ENCODE measurements at regions not wholly inside any gene's neighbourhood (a gene's known extent, or its start where the extent isn't known, plus 50 kb on each side); places are given as distances from the start of the nearest gene placed in this dataset.

DNA sequence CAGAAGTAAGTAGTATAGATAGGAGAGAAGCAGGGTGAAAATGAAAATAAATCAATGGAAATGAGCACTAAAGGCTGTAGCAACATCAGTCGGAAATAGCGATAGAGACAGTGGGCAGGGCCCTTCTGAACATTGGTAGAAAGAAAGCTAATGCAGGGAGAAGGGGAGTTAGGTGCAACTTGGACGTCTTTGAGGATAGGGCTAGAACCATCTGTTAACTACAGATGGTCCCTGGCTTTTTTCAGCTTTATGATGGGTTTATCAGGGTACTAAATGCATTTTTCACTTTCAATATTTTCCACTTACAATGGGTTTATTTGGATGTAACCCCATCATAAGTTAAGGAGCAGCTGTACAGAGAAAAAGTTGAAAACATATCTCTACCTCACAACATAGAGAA is 72.8 kb upstream of the CNR1 start:
- DNase-seq (ENCODE audit: low read depth in 1 of 2, low spot score in 1 of 2), result no peak
- Histone ChIP-seq H3K27me3 (ENCODE audit: insufficient read depth, poor library complexity, severe bottlenecking) (no peaks in the 10 kb centered on the region), H3K4me3 (replicated peaks; ENCODE audit: insufficient read depth, low read length) (no peak overlapping the region), H3K27ac (replicated peaks) (no peak overlapping the region)
- TF ChIP-seq, protein P1, sequence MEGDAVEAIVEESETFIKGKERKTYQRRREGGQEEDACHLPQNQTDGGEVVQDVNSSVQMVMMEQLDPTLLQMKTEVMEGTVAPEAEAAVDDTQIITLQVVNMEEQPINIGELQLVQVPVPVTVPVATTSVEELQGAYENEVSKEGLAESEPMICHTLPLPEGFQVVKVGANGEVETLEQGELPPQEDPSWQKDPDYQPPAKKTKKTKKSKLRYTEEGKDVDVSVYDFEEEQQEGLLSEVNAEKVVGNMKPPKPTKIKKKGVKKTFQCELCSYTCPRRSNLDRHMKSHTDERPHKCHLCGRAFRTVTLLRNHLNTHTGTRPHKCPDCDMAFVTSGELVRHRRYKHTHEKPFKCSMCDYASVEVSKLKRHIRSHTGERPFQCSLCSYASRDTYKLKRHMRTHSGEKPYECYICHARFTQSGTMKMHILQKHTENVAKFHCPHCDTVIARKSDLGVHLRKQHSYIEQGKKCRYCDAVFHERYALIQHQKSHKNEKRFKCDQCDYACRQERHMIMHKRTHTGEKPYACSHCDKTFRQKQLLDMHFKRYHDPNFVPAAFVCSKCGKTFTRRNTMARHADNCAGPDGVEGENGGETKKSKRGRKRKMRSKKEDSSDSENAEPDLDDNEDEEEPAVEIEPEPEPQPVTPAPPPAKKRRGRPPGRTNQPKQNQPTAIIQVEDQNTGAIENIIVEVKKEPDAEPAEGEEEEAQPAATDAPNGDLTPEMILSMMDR (IDR thresholded peaks at IDR 0.05; ENCODE audit: insufficient read depth, low read length), result no peak
- TF ChIP-seq, protein P2, sequence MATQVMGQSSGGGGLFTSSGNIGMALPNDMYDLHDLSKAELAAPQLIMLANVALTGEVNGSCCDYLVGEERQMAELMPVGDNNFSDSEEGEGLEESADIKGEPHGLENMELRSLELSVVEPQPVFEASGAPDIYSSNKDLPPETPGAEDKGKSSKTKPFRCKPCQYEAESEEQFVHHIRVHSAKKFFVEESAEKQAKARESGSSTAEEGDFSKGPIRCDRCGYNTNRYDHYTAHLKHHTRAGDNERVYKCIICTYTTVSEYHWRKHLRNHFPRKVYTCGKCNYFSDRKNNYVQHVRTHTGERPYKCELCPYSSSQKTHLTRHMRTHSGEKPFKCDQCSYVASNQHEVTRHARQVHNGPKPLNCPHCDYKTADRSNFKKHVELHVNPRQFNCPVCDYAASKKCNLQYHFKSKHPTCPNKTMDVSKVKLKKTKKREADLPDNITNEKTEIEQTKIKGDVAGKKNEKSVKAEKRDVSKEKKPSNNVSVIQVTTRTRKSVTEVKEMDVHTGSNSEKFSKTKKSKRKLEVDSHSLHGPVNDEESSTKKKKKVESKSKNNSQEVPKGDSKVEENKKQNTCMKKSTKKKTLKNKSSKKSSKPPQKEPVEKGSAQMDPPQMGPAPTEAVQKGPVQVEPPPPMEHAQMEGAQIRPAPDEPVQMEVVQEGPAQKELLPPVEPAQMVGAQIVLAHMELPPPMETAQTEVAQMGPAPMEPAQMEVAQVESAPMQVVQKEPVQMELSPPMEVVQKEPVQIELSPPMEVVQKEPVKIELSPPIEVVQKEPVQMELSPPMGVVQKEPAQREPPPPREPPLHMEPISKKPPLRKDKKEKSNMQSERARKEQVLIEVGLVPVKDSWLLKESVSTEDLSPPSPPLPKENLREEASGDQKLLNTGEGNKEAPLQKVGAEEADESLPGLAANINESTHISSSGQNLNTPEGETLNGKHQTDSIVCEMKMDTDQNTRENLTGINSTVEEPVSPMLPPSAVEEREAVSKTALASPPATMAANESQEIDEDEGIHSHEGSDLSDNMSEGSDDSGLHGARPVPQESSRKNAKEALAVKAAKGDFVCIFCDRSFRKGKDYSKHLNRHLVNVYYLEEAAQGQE (IDR thresholded peaks at IDR 0.05; ENCODE audit: insufficient replicate concordance, low read depth), result no peak
- TF ChIP-seq POLR2AphosphoS5 (IDR thresholded peaks at IDR 0.05; ENCODE audit: low read depth), result no peak
- TF ChIP-seq GABPA (IDR thresholded peaks at IDR 0.05; ENCODE audit: low read depth), result no peak
- TF ChIP-seq SPI1 (IDR thresholded peaks at IDR 0.05; ENCODE audit: borderline replicate concordance, low read depth), result no peak

DNA sequence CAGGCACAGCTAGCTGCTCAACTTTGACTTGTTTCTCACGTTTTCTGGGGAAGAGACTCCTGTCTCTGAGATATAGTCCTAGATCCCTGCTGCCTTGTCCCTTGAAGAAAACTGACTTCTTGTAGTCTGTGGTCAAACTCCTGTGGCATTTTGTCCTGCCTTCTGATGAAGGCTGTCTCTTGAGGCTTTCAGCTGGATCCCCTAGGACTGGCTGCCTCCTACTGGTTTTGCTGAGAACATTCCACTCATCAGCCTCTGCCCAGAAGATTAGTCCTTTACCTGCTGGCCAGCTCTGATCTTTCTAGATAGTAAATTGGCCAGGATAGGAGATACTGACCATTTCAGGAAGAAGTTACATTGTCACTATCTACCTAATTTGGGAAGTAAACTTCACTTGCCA is 71.9 kb upstream of the CNR1 start:
- TF ChIP-seq, protein P2 (IDR thresholded peaks at IDR 0.05; ENCODE audit: insufficient replicate concordance, low read depth), result no peak
- TF ChIP-seq POLR2AphosphoS5 (IDR thresholded peaks at IDR 0.05; ENCODE audit: low read depth) (no peak), SPI1 (IDR thresholded peaks at IDR 0.05; ENCODE audit: borderline replicate concordance, low read depth) (no peak), GABPA (IDR thresholded peaks at IDR 0.05; ENCODE audit: low read depth) (no peak)
- TF ChIP-seq, protein P1 (IDR thresholded peaks at IDR 0.05; ENCODE audit: insufficient read depth, low read length), result no peak
- peak in 1 of 2 experiments; percentile 23 for DNase-seq (ENCODE audit: low read depth in 1 of 2, low spot score in 1 of 2)
- Histone ChIP-seq H3K27me3 (ENCODE audit: insufficient read depth, poor library complexity, severe bottlenecking) (no peaks in the 10 kb centered on the region), H3K27ac (replicated peaks) (no peak overlapping the region), H3K4me3 (replicated peaks; ENCODE audit: insufficient read depth, low read length) (no peak overlapping the region)

DNA sequence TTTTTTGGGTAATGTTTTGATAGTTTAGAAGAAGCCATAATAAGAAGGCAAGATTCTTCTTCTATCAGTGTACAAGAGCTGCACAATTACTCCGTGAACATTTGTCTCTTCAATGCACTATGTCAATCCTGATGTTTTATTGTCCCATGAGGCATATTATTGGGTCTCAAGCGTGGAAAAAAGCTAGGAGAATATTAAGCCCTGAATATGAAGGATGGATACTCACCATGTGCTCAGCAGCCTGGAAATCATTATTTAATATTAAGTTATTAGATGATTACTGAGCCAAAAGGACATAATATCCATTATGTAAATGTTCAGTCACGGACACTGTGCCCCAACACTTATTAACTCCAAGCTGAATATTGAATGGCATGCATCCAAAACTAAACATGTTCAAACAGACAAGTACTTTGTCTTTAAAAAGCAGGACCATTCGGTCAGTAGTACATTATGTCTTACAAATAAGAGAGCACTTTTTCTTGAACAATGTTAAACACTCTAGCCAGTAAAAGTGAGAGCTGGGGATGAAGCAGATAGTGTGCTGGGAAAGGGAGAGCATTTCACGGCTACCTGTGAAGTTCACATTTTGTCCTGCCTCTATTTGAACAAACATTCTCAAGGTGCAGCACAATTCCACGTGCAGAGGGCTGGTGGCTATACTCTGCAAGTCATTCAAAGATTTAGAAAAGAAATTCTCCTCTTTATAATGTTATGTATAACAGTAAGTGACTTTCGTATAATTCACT is 70.6 kb upstream of the CNR1 start:
- TF ChIP-seq SPI1 (IDR thresholded peaks at IDR 0.05; ENCODE audit: borderline replicate concordance, low read depth) (no peak), POLR2AphosphoS5 (IDR thresholded peaks at IDR 0.05; ENCODE audit: low read depth) (no peak), GABPA (IDR thresholded peaks at IDR 0.05; ENCODE audit: low read depth) (no peak)
- TF ChIP-seq, protein P1 (IDR thresholded peaks at IDR 0.05; ENCODE audit: insufficient read depth, low read length), result no peak
- TF ChIP-seq, protein P2 (IDR thresholded peaks at IDR 0.05; ENCODE audit: insufficient replicate concordance, low read depth), result no peak
- Histone ChIP-seq H3K4me3 (replicated peaks; ENCODE audit: insufficient read depth, low read length) (no peak overlapping the region), H3K27ac (replicated peaks) (no peak overlapping the region), H3K27me3 (ENCODE audit: insufficient read depth, poor library complexity, severe bottlenecking) (no peaks in the 10 kb centered on the region)
- DNase-seq (ENCODE audit: low read depth in 1 of 2, low spot score in 1 of 2), result no peak
